Panc1 (cell line): ENCODE measurements at regions not wholly inside any gene's neighbourhood (a gene's known extent, or its start where the extent isn't known, plus 50 kb on each side); places are given as distances from the start of the nearest gene placed in this dataset.

Experiments
- ATAC-seq: fragments of 200-7000 bp; cut with Tn5 transposase; 2 replicates; pipeline ENCODE4 v1.9.1; 2020; ENCODE audit warnings: mild to moderate bottlenecking, moderate library complexity
- BruUV-seq: library from RNA; stranded (reverse); fragments of 400-500 nt; replicated peaks from 2 replicates; lab custom pipeline; 2021; lab: Mats Ljungman, UMichigan
- CTCF ChIA-PET: fragments of 300-600 bp; sonication (Branson Sonifier 250); formaldehyde crosslinking; loops from one replicate; lab custom pipeline; 2022; ENCODE audit warnings: antibody characterized with exemption; lab: Charles Lee
- POLR2A ChIA-PET: fragments of 300-600 bp; sonication (Branson Sonifier 250); formaldehyde crosslinking; loops from one replicate; lab custom pipeline; 2022; ENCODE audit warnings: antibody characterized with exemption; lab: Charles Lee
- DNase-seq: peaks from one replicate; pipeline ENCODE4 v3.0.0-alpha.2; 2010; ENCODE audit warnings: low read depth, low spot score
- H3K27ac ChIP-seq: 2 replicates; pipeline ENCODE4 v1.5.1; 2011; ENCODE audit warnings: mild to moderate bottlenecking, low read length, inconsistent platforms
- H3K27me3 ChIP-seq: fragments of 200-500 bp; sonication (Bioruptor generic); 2 replicates; pipeline ENCODE4 v1.6.0; 2014; ENCODE audit warnings: low read length, inconsistent platforms; ENCODE audit not compliant: control insufficient read depth, insufficient read depth
- H3K36me3 ChIP-seq: fragments of 200-500 bp; sonication (Bioruptor generic); 2 replicates; pipeline ENCODE4 v1.5.1; 2014; ENCODE audit warnings: inconsistent platforms, mild to moderate bottlenecking, low read length, moderate library complexity; ENCODE audit not compliant: control insufficient read depth, insufficient read depth
- H3K4me1 ChIP-seq: 2 replicates; pipeline ENCODE4 v1.5.1; 2011; ENCODE audit warnings: inconsistent platforms, mild to moderate bottlenecking, low read length, moderate library complexity; ENCODE audit not compliant: control insufficient read depth, insufficient read depth
- H3K4me3 ChIP-seq, 2 experiments: 2 replicates each; pipeline ENCODE4 v1.5.1; 2011 to 2012; ENCODE audit warnings: low read depth in 2 of 2, low read length in 2 of 2, mild to moderate bottlenecking in 2 of 2, inconsistent platforms in 1 of 2, moderate library complexity in 1 of 2
- H3K9me3 ChIP-seq: fragments of 200-500 bp; sonication (Bioruptor generic); 2 replicates; pipeline ENCODE4 v1.5.1; 2014; ENCODE audit warnings: low read depth, mild to moderate bottlenecking, inconsistent platforms, low read length, moderate library complexity; ENCODE audit not compliant: control insufficient read depth, insufficient read depth
- CTCF ChIP-seq: fragments of 450-650 bp; IDR thresholded peaks from 2 replicates; pipeline ENCODE4 v1.5.1; 2017; ENCODE audit warnings: mild to moderate bottlenecking
- POLR2AphosphoS5 ChIP-seq: IDR thresholded peaks from 2 replicates; pipeline ENCODE4 v1.6.1; 2012; ENCODE audit warnings: mild to moderate bottlenecking, low read depth, low read length, moderate library complexity
- REST ChIP-seq, 2 experiments: IDR thresholded peaks; 2 replicates each; pipeline ENCODE4 v1.6.1; 2011 to 2012; ENCODE audit warnings: low read depth in 2 of 2, control low read depth in 1 of 2, low read length in 1 of 2, mild to moderate bottlenecking in 1 of 2, moderate library complexity in 1 of 2; ENCODE audit not compliant: insufficient read depth in 1 of 2
- SIN3A ChIP-seq: IDR thresholded peaks from 2 replicates; pipeline ENCODE4 v1.6.1; 2012; ENCODE audit warnings: low read depth, mild to moderate bottlenecking, low read length, moderate library complexity, borderline replicate concordance; ENCODE audit not compliant: insufficient read depth
- TCF7L2 ChIP-seq: IDR thresholded peaks from 2 replicates; pipeline ENCODE4 v1.6.1; 2011; ENCODE audit warnings: mild to moderate bottlenecking, low read depth, low read length, inconsistent platforms
- in situ Hi-C: cut with HindIII; loops from 2 replicates; pipeline ENCODE4 v1.10.0; 2016; ENCODE audit warnings: low sequenced_read_pairs, low pct_unique_long_range_greater_than_20kb
- intact Hi-C: fragments of 100-400 bp; cut with micrococcal nuclease; formaldehyde crosslinking; loops from one replicate; pipeline ENCODE4 v1.10.0; 2022; ENCODE audit not compliant: unreplicated experiment

GRCh38 chr1:73711089-73711488, 486.9 kb downstream of the LRRIQ3 start:
- Histone ChIP-seq H3K4me1 (no peaks in the 10 kb centered on the region), H3K36me3 (no peaks in the 10 kb centered on the region), H3K27ac (no peak overlapping the region), H3K9me3 (no peaks in the 10 kb centered on the region; the same call in 1 of the 2 replicates), H3K4me3 (no peak overlapping the region), H3K27me3 (no peaks in the 10 kb centered on the region)
- intact Hi-C loops, result no loop called here
- no TSS peak for BruUV-seq
- CTCF ChIA-PET, result no interaction called here
- POLR2A ChIA-PET, result no interaction called here
- TF ChIP-seq SIN3A (no peak), CTCF (no peak), REST (IDR thresholded peaks at IDR 0.05; ENCODE audit: insufficient read depth in 1 of 2, low read depth in 2 of 2, low read length in 1 of 2) (no peak), POLR2AphosphoS5 (no peak)
- DNase-seq, result no peak
- ATAC-seq, result no peak
- in situ Hi-C loops, result no loop called here

- Histone ChIP-seq H3K4me3 (no peak overlapping the region), H3K36me3 (no peaks in the 10 kb centered on the region), H3K27ac (no peak overlapping the region), H3K27me3 (no peaks in the 10 kb centered on the region), H3K9me3 (no peaks in the 10 kb centered on the region), H3K4me1 (no peaks in the 10 kb centered on the region)
- ChIA-PET POLR2A (no interaction called here), CTCF (no interaction called here)
- TF ChIP-seq CTCF, result no peak
- TF ChIP-seq SIN3A, result no peak
- TF ChIP-seq REST (IDR thresholded peaks at IDR 0.05; ENCODE audit: insufficient read depth in 1 of 2, low read depth in 2 of 2, low read length in 1 of 2), result no peak
- no peak for TF ChIP-seq TCF7L2
- TF ChIP-seq POLR2AphosphoS5, result no peak
- intact Hi-C loops (no loop called here), in situ Hi-C loops (no loop called here)
- BruUV-seq, result no TSS peak
- DNase-seq, result no peak
- no peak for ATAC-seq
Measured at GRCh38 chr1:73701826-73702225, 496.1 kb downstream of the LRRIQ3 start.
